ENCODE measurements at regions not wholly inside any gene's neighbourhood (a gene's known extent, or its start where the extent isn't known, plus 50 kb on each side); places are given as distances from the start of the nearest gene placed in this dataset.

GRCh38 chr1:221514806-221515205, 227.1 kb downstream of the DUSP10 start:
- no peak for ATAC-seq
- no peak for TF ChIP-seq ZFP3 (CRISPR knock-in tag; IDR thresholded peaks at IDR 0.05)
- no peak for TF ChIP-seq TCF4 (CRISPR knock-in tag; IDR thresholded peaks at IDR 0.05; ENCODE audit: borderline replicate concordance)
- no peak for TF ChIP-seq ZNF70 (CRISPR knock-in tag; IDR thresholded peaks at IDR 0.05)
- TF ChIP-seq ZNF8 (CRISPR knock-in tag; IDR thresholded peaks at IDR 0.05), result no peak
- TF ChIP-seq CSDC2 (CRISPR knock-in tag; IDR thresholded peaks at IDR 0.05), result no peak
- no peak for TF ChIP-seq ARNTL (CRISPR knock-in tag; IDR thresholded peaks at IDR 0.05; ENCODE audit: borderline replicate concordance, low read depth)
- TF ChIP-seq PATZ1 (CRISPR knock-in tag; IDR thresholded peaks at IDR 0.05; ENCODE audit: borderline replicate concordance), result no peak
- no peak for TF ChIP-seq GLIS3 (CRISPR knock-in tag; IDR thresholded peaks at IDR 0.05)
- TF ChIP-seq POU6F1 (CRISPR knock-in tag; IDR thresholded peaks at IDR 0.05; ENCODE audit: borderline replicate concordance, low read depth), result no peak
- TF ChIP-seq TOX (CRISPR knock-in tag; IDR thresholded peaks at IDR 0.05; ENCODE audit: borderline replicate concordance), result no peak
- no peak for TF ChIP-seq RARB (CRISPR knock-in tag; IDR thresholded peaks at IDR 0.05)
- no peak for TF ChIP-seq BACH2 (CRISPR knock-in tag; IDR thresholded peaks at IDR 0.05; ENCODE audit: borderline replicate concordance)
- no peak for TF ChIP-seq PPARA (CRISPR knock-in tag; IDR thresholded peaks at IDR 0.05; ENCODE audit: borderline replicate concordance)
- no peak for TF ChIP-seq CSRNP3 (CRISPR knock-in tag; IDR thresholded peaks at IDR 0.05)
- no peak for TF ChIP-seq ZC3H10 (CRISPR knock-in tag; IDR thresholded peaks at IDR 0.05)
- TF ChIP-seq ZNF565 (CRISPR knock-in tag; conservative IDR thresholded peaks at IDR 0.05; ENCODE audit: low read depth), result no peak
- TF ChIP-seq ISL1 (CRISPR knock-in tag; IDR thresholded peaks at IDR 0.05), result no peak
- no peak for TF ChIP-seq ESRRG (CRISPR knock-in tag; IDR thresholded peaks at IDR 0.05)
- TF ChIP-seq OSR1 (CRISPR knock-in tag; IDR thresholded peaks at IDR 0.05), result no peak
- no peak for TF ChIP-seq TSHZ2 (CRISPR knock-in tag; IDR thresholded peaks at IDR 0.05)

GRCh38 chr1:221515496-221515895, 226.4 kb downstream of the DUSP10 start:
- no peak for ATAC-seq
- no peak for TF ChIP-seq ISL1 (CRISPR knock-in tag; IDR thresholded peaks at IDR 0.05)
- TF ChIP-seq TCF4 (CRISPR knock-in tag; IDR thresholded peaks at IDR 0.05; ENCODE audit: borderline replicate concordance), result no peak
- TF ChIP-seq CSRNP3 (CRISPR knock-in tag; IDR thresholded peaks at IDR 0.05), result no peak
- no peak for TF ChIP-seq POU6F1 (CRISPR knock-in tag; IDR thresholded peaks at IDR 0.05; ENCODE audit: borderline replicate concordance, low read depth)
- no peak for TF ChIP-seq ZNF565 (CRISPR knock-in tag; conservative IDR thresholded peaks at IDR 0.05; ENCODE audit: low read depth)
- TF ChIP-seq OSR1 (CRISPR knock-in tag; IDR thresholded peaks at IDR 0.05), result no peak
- TF ChIP-seq ZC3H10 (CRISPR knock-in tag; IDR thresholded peaks at IDR 0.05), result no peak
- no peak for TF ChIP-seq TOX (CRISPR knock-in tag; IDR thresholded peaks at IDR 0.05; ENCODE audit: borderline replicate concordance)
- no peak for TF ChIP-seq CREB5 (CRISPR knock-in tag; IDR thresholded peaks at IDR 0.05; ENCODE audit: low read depth)
- TF ChIP-seq ZFP30 (CRISPR knock-in tag; IDR thresholded peaks at IDR 0.05), result no peak
- no peak for TF ChIP-seq TSHZ2 (CRISPR knock-in tag; IDR thresholded peaks at IDR 0.05)
- TF ChIP-seq ZFP3 (CRISPR knock-in tag; IDR thresholded peaks at IDR 0.05), result no peak
- TF ChIP-seq SNAI2 (CRISPR knock-in tag; IDR thresholded peaks at IDR 0.05), result no peak
